NCI-H748 treated with DMSO at 0.1 percent for 48 hours (cell line): ENCODE measurements at regions not wholly inside any gene's neighbourhood (a gene's known extent, or its start where the extent isn't known, plus 50 kb on each side); places are given as distances from the start of the nearest gene placed in this dataset.

Source experiments
- DNase-seq: peaks from one replicate; lab custom pipeline; 2025; lab: John Stamatoyannopoulos, UW

DNA sequence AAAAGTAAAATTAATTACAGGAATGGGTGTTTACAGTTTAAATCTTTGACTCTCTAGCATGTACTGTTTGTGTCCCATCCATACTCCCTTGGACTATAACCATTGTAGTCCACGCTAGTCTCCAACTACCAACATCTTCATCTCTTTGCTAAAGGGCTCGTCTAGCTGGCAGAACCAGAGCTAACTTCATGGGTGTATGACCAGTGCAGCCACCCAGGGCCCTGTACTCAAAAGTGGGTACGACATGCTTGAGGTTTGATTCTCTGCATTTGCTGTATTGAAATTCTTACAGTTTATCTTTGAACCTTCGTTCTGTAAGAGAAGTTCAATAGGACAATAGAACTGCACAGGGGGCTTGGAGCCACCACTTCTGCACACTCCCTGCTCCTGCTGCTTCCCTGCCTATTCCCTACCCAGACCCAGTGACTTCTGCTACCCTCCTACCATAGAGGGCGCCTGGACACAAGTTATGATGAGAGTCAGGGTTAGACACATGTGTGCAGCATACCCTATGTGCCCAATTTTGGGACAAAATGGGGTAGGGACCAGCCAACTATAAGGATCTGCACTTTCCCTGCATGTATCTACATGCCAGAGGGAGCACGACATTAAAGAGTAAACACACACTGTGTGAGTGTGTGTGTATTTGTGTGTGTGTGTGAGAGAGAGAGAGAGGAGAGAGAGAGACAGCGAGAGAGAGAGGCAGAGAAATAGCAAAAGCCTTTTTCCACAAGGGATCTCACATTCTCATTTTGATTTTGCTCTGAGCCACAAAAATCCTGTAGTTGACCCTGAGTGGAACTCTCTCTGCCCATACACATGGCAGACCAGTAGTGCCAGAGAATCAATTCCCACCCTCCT, 59.0 kb upstream of the NECTIN3 start:
- DNase-seq: no peak
